ENCODE measurements at regions not wholly inside any gene's neighbourhood (a gene's known extent, or its start where the extent isn't known, plus 50 kb on each side); places are given as distances from the start of the nearest gene placed in this dataset.

DNA sequence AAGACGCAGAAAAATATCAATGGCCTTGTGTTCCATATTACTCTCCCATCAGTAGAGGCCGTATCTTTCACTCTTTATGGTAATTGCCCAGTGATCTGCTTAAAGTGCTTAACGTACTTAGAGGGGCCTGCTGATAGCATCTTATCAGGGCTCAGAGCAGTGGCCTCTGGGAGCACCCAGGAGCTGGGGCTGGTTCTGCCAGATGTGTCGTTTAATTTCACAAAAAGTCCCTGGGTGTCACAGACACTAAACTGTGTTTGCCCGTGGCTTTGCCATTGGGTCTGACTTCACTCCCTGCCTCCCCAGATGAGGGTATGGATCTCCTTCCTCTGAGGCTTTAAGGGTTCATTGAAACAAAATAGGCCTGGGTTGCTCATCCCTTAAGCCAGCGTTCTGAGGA lies 435.3 kb downstream of the GATA3 start:
- TF ChIP-seq, protein P1, sequence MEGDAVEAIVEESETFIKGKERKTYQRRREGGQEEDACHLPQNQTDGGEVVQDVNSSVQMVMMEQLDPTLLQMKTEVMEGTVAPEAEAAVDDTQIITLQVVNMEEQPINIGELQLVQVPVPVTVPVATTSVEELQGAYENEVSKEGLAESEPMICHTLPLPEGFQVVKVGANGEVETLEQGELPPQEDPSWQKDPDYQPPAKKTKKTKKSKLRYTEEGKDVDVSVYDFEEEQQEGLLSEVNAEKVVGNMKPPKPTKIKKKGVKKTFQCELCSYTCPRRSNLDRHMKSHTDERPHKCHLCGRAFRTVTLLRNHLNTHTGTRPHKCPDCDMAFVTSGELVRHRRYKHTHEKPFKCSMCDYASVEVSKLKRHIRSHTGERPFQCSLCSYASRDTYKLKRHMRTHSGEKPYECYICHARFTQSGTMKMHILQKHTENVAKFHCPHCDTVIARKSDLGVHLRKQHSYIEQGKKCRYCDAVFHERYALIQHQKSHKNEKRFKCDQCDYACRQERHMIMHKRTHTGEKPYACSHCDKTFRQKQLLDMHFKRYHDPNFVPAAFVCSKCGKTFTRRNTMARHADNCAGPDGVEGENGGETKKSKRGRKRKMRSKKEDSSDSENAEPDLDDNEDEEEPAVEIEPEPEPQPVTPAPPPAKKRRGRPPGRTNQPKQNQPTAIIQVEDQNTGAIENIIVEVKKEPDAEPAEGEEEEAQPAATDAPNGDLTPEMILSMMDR (IDR thresholded peaks at IDR 0.05), result no peak
- no peak for TF ChIP-seq POLR2A (IDR thresholded peaks at IDR 0.05)
